Activated CD4-positive, alpha-beta T cell treated with anti-CD3 and anti-CD28 coated beads, Interleukin-2, Interleukin-6, amounts not matched to agents 100 ng/mL and 50 ng/mL, durations not matched to agents 16 hours and 8 hours (primary cell): ENCODE measurements at regions not wholly inside any gene's neighbourhood (a gene's known extent, or its start where the extent isn't known, plus 50 kb on each side); places are given as distances from the start of the nearest gene placed in this dataset.

Source experiments
- DNase-seq: peaks from one replicate; pipeline ENCODE4 v3.0.0-alpha.2; 2020

DNA sequence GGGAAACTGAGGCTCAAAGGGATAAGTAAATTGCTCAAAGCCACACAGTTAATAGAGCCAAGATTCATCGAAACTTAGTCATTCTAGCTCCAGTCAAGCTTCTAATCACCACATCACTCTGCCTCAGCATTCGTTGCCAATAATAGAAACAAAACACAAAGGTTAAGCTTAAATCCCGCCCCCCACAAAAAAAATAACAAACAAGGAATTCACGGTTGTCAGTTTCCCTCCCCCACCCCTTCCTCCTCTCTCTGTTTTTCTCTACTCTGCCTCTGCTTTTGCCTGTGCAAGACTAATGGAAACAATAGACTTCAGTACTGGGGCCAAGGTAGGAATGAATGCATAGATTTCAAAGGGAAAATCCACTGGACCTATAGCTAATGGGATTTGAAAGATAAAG lies 70.7 kb upstream of the ZNF644 start:
- no peak for DNase-seq

DNA sequence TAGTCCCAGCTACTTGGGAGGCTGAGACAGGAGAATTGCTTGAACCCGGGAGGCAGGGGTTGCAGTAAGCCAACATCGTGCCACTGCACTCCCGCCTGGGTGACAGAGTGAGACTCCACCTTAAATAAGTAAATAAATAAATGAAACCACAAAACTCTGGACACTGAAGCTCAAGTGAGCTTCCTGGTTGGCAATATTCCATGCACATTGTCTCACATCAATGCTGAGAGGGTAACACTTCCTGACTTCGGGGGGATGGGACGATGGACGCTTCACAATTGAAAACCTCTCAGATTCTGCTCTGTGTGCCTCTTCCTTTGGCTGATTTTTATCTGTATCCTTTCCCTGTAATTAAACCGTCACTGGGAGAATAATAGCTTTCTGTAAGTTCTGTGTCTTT lies 70.0 kb upstream of the ZNF644 start:
- DNase-seq = no peak

DNA sequence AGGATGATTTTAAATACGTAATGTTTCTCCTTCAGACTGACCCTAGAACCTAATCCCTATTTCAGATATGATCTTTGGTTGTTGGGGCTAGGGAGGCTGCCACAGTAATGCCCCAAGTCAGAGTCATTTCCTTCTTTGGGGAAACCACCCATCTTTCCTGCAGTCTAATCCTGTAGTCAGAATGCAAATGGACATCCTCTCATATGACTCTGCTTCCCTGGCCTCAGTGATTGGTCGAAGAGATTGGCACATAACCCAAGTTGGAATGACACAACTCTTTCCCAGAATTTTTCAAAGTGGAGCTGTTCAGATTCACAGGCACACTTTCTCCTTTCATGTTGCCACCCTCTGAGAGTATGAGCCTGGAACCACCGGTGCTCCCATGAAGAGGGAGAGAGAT lies 58.8 kb upstream of the ZNF644 start:
- DNase-seq = no peak

DNA sequence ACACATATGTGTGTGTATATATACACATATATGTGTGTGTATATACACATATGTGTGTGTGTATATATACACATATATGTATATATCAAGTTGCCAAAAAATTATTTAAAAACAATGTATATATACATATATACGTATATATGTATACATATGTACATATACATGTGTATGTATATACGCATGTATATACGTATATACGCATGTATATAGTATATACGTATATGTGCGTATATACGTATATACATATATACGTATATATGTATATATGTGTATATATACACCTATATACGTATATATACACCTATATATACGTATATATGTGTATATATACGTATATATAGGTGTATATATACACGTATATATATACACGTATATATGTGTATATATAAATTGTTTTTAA lies 57.0 kb upstream of the ZNF644 start:
- DNase-seq = no peak

DNA sequence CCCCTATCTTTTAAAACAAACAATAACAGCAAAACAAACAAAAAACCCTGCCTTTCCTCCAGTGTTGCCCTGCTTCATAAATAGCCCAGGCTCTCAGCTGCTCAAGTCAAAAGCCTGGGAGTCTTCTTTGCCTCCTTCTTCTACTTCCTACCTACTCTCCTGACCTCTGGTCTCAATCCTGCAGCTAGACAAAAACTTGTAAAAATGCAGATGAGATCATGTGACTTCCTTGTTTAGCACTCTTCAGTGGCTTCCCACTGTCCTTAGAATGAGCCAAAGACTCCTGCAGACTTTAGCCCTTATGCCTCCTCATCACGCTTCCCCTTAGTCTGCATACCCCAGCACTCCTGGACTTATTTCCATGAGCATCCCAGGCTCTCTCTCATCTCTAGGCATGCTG lies 55.0 kb upstream of the ZNF644 start:
- no peak for DNase-seq

DNA sequence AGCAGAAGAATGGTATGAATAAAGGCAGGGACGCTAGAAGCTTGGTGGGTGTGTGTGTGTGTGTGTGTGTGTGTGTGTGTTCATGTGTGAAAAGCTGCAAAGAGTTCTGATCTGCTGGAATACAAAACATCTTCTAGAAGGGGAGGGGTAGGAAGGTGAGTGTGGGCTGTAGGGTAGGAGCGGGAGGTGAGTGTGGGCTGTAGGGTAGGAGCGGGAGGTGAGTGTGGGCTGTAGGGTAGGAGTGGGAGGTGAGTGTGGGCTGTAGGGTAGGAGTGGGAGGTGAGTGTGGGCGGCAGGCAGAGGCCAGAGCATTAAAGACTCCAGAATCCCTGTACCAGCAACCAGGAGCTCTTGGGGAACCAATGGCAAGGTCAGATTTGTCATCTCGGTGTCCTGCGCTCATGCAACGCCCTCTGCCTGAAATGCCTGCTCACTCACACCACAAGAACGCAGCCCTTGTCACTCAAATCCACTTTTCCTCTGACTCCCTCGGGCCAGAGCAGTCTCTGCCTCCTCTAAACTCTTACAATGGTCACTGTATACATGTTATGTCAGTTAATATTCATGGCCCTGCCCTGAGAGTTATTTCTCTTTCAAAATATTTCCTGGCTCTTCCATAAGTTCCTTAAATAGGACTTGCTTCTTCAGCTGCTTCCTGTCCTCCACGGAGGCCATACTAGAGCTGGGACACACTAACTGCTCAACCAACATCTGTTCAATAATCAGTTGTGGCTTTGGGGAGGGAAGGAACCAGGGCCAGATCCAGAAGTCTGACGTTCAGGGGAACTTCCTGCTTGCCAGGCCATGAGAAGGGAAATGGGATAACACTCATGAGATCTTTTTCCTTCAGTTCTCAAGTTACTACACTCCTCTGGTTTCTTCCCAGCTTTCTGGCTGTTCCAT lies 53.6 kb upstream of the ZNF644 start:
- DNase-seq = no peak

DNA sequence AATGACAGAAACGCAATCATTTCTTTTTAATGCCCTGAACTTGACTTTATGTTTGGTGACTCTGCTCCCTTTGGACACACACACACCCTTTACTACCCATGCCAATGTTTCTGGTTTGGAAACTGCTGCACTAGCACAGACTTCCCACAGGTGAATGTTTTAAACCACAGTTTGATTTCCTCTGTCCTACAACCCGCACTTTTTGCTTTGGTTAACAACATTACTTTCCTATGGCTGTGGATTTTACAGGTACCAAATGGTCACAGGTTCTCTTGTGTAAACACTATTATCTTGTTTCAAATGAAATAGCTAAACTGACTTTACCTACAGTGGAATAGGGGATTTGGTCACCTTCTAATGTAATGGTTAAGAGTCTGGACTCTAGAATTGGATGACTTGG lies 51.5 kb upstream of the ZNF644 start:
- no peak for DNase-seq

DNA sequence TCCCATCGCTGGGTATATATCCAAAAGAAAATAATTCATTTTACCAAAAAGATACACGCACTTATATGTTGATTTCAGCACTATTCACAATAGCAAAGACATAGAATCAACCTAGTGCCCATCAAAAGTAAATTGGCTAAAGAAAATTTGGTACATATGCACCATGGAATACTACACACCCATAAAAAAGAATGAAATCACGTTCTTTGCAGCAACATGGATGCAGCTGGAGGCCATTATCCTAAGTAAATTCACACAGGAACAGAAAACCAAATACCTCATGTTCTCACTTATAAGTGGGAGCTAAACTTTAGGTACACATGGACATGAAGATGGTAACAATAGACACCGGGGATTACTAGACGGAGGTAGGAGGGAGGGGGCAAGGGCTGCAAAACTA lies 50.0 kb upstream of the ZNF644 start:
- DNase-seq = no peak
